CD14-positive monocyte (primary cell): ENCODE measurements at regions not wholly inside any gene's neighbourhood (a gene's known extent, or its start where the extent isn't known, plus 50 kb on each side); places are given as distances from the start of the nearest gene placed in this dataset.

Experiments used
- DNase-seq, 3 donors: peaks; one replicate each; pipeline ENCODE4 v3.0.0-alpha.2; 2011 to 2022
- H2AFZ ChIP-seq: 2 replicates; pipeline ENCODE4 v1.6.0; 2012; ENCODE audit warnings: mild to moderate bottlenecking, low read depth, low read length, inconsistent platforms; ENCODE audit not compliant: insufficient read depth, poor library complexity, severe bottlenecking
- H3K27ac ChIP-seq, 2 donors: 1 replicate in 1 of 2; 2 replicates in 1 of 2; pipeline ENCODE4 v1.5.1; 2012 to 2013; ENCODE audit warnings: low read length in 2 of 2, control low read depth in 1 of 2, inconsistent platforms in 1 of 2, low read depth in 1 of 2, mild to moderate bottlenecking in 1 of 2
- H3K27me3 ChIP-seq, 2 donors: one replicate each; pipeline versions ENCODE4 v1.6.0 to v1.6.1; 2011 to 2013; ENCODE audit warnings: low read length in 2 of 2; ENCODE audit not compliant: control insufficient read depth in 2 of 2, insufficient read depth in 2 of 2
- H3K36me3 ChIP-seq, 2 donors: replicated peaks in 1 of 2; 1 replicate in 1 of 2; 2 replicates in 1 of 2; pipeline versions ENCODE4 v1.5.1 to v1.6.1; 2012 to 2013; ENCODE audit warnings: low read length in 2 of 2, control low read depth in 1 of 2, inconsistent platforms in 1 of 2, mild to moderate bottlenecking in 1 of 2; ENCODE audit not compliant: insufficient read depth in 2 of 2, control insufficient read depth in 1 of 2
- H3K4me1 ChIP-seq, 2 donors: 1 replicate in 1 of 2; 2 replicates in 1 of 2; pipeline versions ENCODE4 v1.5.1 to v1.6.1; 2012 to 2013; ENCODE audit warnings: low read length in 2 of 2, control low read depth in 1 of 2, inconsistent platforms in 1 of 2, mild to moderate bottlenecking in 1 of 2, moderate library complexity in 1 of 2; ENCODE audit not compliant: insufficient read depth in 2 of 2, control insufficient read depth in 1 of 2
- H3K4me2 ChIP-seq: replicated peaks from 2 replicates; pipeline ENCODE3; 2012; ENCODE audit warnings: low read length, moderate library complexity, mild to moderate bottlenecking; ENCODE audit not compliant: poor library complexity, severe bottlenecking; ENCODE audit errors: extremely low read depth
- H3K4me3 ChIP-seq, 3 experiments: fragments of 200-600 bp in 1 of 3; sonication (generic) in 1 of 3; replicated peaks in 1 of 3; 1 replicate in 2 of 3; 2 replicates in 1 of 3; pipeline ENCODE4 v1.5.1; 2011 to 2013; ENCODE audit warnings: low read length in 3 of 3, mild to moderate bottlenecking in 3 of 3, control low read depth in 2 of 3, low read depth in 2 of 3, inconsistent platforms in 1 of 3, moderate library complexity in 1 of 3
- H3K79me2 ChIP-seq: 2 replicates; pipeline ENCODE4 v1.6.0; 2012; ENCODE audit warnings: mild to moderate bottlenecking, control low read depth, inconsistent platforms, low read length, moderate library complexity; ENCODE audit not compliant: insufficient read depth
- H3K9ac ChIP-seq: 2 replicates; pipeline ENCODE4 v1.6.0; 2017; ENCODE audit warnings: low read length, mild to moderate bottlenecking; ENCODE audit not compliant: insufficient read depth, poor library complexity, severe bottlenecking
- H3K9me3 ChIP-seq, 2 donors: replicated peaks in 1 of 2; 1 replicate in 1 of 2; 2 replicates in 1 of 2; pipeline versions ENCODE4 v1.5.1 to v1.6.1; 2012 to 2013; ENCODE audit warnings: low read length in 2 of 2, control low read depth in 1 of 2; ENCODE audit not compliant: control insufficient read depth in 1 of 2, insufficient read depth in 1 of 2
- H4K20me1 ChIP-seq: 2 replicates; pipeline ENCODE4 v1.6.0; 2012; ENCODE audit warnings: mild to moderate bottlenecking, low read length, control low read depth, moderate library complexity; ENCODE audit not compliant: insufficient read depth
- H3K27ac Mint-ChIP-seq, 7 donors: one replicate each; pipeline ENCODE4 v1.8.0; 2020; ENCODE audit warnings: mild to moderate bottlenecking in 7 of 7, mixed read lengths in 7 of 7, moderate library complexity in 6 of 7, inconsistent platforms in 2 of 7
- H3K27me3 Mint-ChIP-seq, 3 donors: one replicate each; pipeline ENCODE4 v1.8.0; 2021 to 2022; ENCODE audit warnings: low read depth in 3 of 3, mild to moderate bottlenecking in 3 of 3, mixed read lengths in 3 of 3, moderate library complexity in 3 of 3, inconsistent platforms in 1 of 3
- H3K36me3 Mint-ChIP-seq, 2 donors: one replicate each; pipeline ENCODE4 v1.8.0; 2020; ENCODE audit warnings: mixed read lengths in 2 of 2, inconsistent platforms in 1 of 2, mild to moderate bottlenecking in 1 of 2
- H3K4me1 Mint-ChIP-seq: one replicate; pipeline ENCODE4 v1.8.0; 2020; ENCODE audit warnings: mild to moderate bottlenecking, mixed read lengths
- H3K4me3 Mint-ChIP-seq, 2 donors: one replicate each; pipeline ENCODE4 v1.8.0; 2020; ENCODE audit warnings: mild to moderate bottlenecking in 2 of 2, mixed read lengths in 2 of 2, moderate library complexity in 1 of 2
- H3K9me3 Mint-ChIP-seq, 7 donors: one replicate each; pipeline ENCODE4 v1.8.0; 2020 to 2022; ENCODE audit warnings: mixed read lengths in 7 of 7, mild to moderate bottlenecking in 6 of 7, moderate library complexity in 6 of 7, inconsistent platforms in 2 of 7
- CTCF ChIP-seq: fragments of 200-600 bp; IDR thresholded peaks from one replicate; pipeline ENCODE4 v1.8.0; 2022; ENCODE audit warnings: antibody characterized with exemption, mild to moderate bottlenecking
- WGBS: methylation state at CpG from one replicate; pipeline ENCODE4 v1.1.5; 2013; ENCODE audit warnings: missing lambda C conversion rate; ENCODE audit not compliant: insufficient coverage; 5-methylcytosine and 5-hydroxymethylcytosine counted together
- intact Hi-C, 2 donors: fragments of 100-400 bp; cut with micrococcal nuclease; formaldehyde crosslinking; loops; one replicate each; pipeline versions ENCODE4 v1.15.0 to v1.15.1; 2023

GRCh38 chr13:21319869-21320641, 139.0 kb downstream of the ZDHHC20 start:
- Histone ChIP-seq H3K79me2 (no peaks in the 10 kb centered on the region), H3K4me1 (no peaks in the 10 kb centered on the region), H3K9me3 (peaks cover 0 to 18% of the 10 kb centered on the region in 2 donors), H3K4me2 (no peak overlapping the region), H4K20me1 (no peaks in the 10 kb centered on the region), H3K27ac (no peak overlapping the region), H3K36me3 (no peaks in the 10 kb centered on the region), H3K27me3 (no peaks in the 10 kb centered on the region), H3K9ac (no peak overlapping the region), H3K4me3 (no peak overlapping the region), H2AFZ (no peak overlapping the region)
- H3K36me3 Mint-ChIP-seq = peaks cover 4 to 7% of the 10 kb centered on the region in 2 donors
- H3K4me1 Mint-ChIP-seq = no peaks in the 10 kb centered on the region
- no peak overlapping the region for H3K4me3 Mint-ChIP-seq
- intact Hi-C loops = no loop called here
- 98% methylated on average over 35 of the region's 40 CpGs for WGBS
- DNase-seq = no peak
- no peak for TF ChIP-seq CTCF
- peaks cover 0 to 19% (median 8%) of the 10 kb centered on the region in 7 donors for H3K9me3 Mint-ChIP-seq
- H3K27ac Mint-ChIP-seq = no peak overlapping the region
- H3K27me3 Mint-ChIP-seq = peaks cover 0 to 6% (median 2%) of the 10 kb centered on the region in 3 donors

GRCh38 chr13:21320642-21321034, 138.5 kb downstream of the ZDHHC20 start:
- Mint-ChIP-seq H3K27me3 (peaks cover 0 to 6% (median 2%) of the 10 kb centered on the region in 3 donors), H3K4me1 (no peaks in the 10 kb centered on the region), H3K36me3 (peaks cover 4 to 7% of the 10 kb centered on the region in 2 donors), H3K4me3 (no peak overlapping the region), H3K27ac (peak overlapping the region in 1 of 7 donors; percentile 30), H3K9me3 (peaks cover under 1 to 19% (median 8%) of the 10 kb centered on the region in 7 donors)
- H2AFZ ChIP-seq = no peak overlapping the region
- H3K27ac ChIP-seq = no peak overlapping the region
- no peaks in the 10 kb centered on the region for H3K27me3 ChIP-seq
- intact Hi-C loops = no loop called here
- no peak overlapping the region for H3K9ac ChIP-seq
- peaks cover 0 to 18% of the 10 kb centered on the region in 2 donors for H3K9me3 ChIP-seq
- no peak for DNase-seq
- no peaks in the 10 kb centered on the region for H3K79me2 ChIP-seq
- no peak for TF ChIP-seq CTCF
- 94% methylated on average over 7 of the region's 8 CpGs for WGBS
- no peaks in the 10 kb centered on the region for H4K20me1 ChIP-seq
- H3K4me2 ChIP-seq = no peak overlapping the region
- H3K36me3 ChIP-seq = no peaks in the 10 kb centered on the region
- H3K4me3 ChIP-seq = no peak overlapping the region
- no peaks in the 10 kb centered on the region for H3K4me1 ChIP-seq
